Ovary (tissue), 7 donors: ENCODE measurements at regions not wholly inside any gene's neighbourhood (a gene's known extent, or its start where the extent isn't known, plus 50 kb on each side); places are given as distances from the start of the nearest gene placed in this dataset.

ENCODE experiments used
- DNase-seq, 5 donors: peaks; one replicate each; pipeline ENCODE4 v3.0.0-alpha.2; 2019 to 2020
- H3K27ac ChIP-seq, 2 donors: fragments of 200-600 bp; one replicate each; pipeline versions ENCODE4 v1.5.1 to v1.8.0; 2019 to 2022
- H3K27me3 ChIP-seq: fragments of 200-600 bp; one replicate; pipeline ENCODE4 v1.8.0; 2022
- H3K36me3 ChIP-seq: fragments of 200-600 bp; sonication (generic); one replicate; pipeline ENCODE4 v1.5.1; 2019
- H3K4me1 ChIP-seq: one replicate; pipeline ENCODE4 v1.8.1; 2013; ENCODE audit warnings: mild to moderate bottlenecking, moderate library complexity; ENCODE audit not compliant: insufficient read depth
- H3K4me3 ChIP-seq: fragments of 200-600 bp; sonication (generic); one replicate; pipeline ENCODE4 v1.5.1; 2017
- H3K9me3 ChIP-seq, 2 donors: fragments of 200-600 bp in 1 of 2; sonication (generic) in 1 of 2; one replicate each; pipeline versions ENCODE4 v1.5.1 to v1.8.1; 2013 to 2019; ENCODE audit warnings: mild to moderate bottlenecking in 1 of 2, moderate library complexity in 1 of 2
- CTCF ChIP-seq, 3 donors: fragments of 450-650 bp in 2 of 3; fragments of 200-600 bp in 1 of 3; IDR thresholded peaks; one replicate each; pipeline versions ENCODE4 v1.5.1 to v1.8.0; 2016 to 2022; ENCODE audit warnings: antibody characterized with exemption in 3 of 3, mild to moderate bottlenecking in 1 of 3
- EP300 ChIP-seq: sonication (generic); formaldehyde crosslinking; IDR thresholded peaks from one replicate; pipeline ENCODE4 v1.6.1; 2017; ENCODE audit warnings: antibody characterized with exemption
- POLR2A ChIP-seq: fragments of 450-650 bp; IDR thresholded peaks from one replicate; pipeline ENCODE4 v1.6.1; 2017; ENCODE audit warnings: antibody characterized with exemption, mild to moderate bottlenecking, moderate library complexity
- WGBS, 3 donors: extraction: QIAGEN DNeasy Blood & Tissue Kit in 1 of 3; methylation state at CpG; one replicate each; pipeline versions ENCODE4 v1.1.5 to v1.1.7; 2013 to 2017; 5-methylcytosine and 5-hydroxymethylcytosine counted together
- intact Hi-C, 4 donors: fragments of 100-400 bp; cut with DNase I; formaldehyde crosslinking; loops; one replicate each; pipeline versions ENCODE4 v1.11.0 to v1.15.1; 2022 to 2023
- donor health status: DM: no; HTN: no; CAD: no; lungs with moderate emphysema.
- donor health status: DM: no; HTN: no; CAD: no.
- donor health status: Bipolar disorder and iron deficiency.
- donor health status: DM: no; HTN: no; CAD: no.
- donor health status: DM: yes; HTN: yes; CAD: no.

- Histone ChIP-seq H3K9me3 (no peaks in the 10 kb centered on the region), H3K4me1 (peaks cover 15% of the 10 kb centered on the region), H3K4me3 (no peak overlapping the region), H3K36me3 (no peaks in the 10 kb centered on the region), H3K27ac (peak overlapping the region in 1 of 2 donors; percentile 74), H3K27me3 (no peaks in the 10 kb centered on the region)
- no peak for DNase-seq
- TF ChIP-seq CTCF (IDR thresholded peaks at IDR 0.05) (no peak), EP300 (no peak), POLR2A (no peak)
- 76 to 89% (median 87%) methylated on average over 4 of the region's 4 CpGs for WGBS, 3 donors
- intact Hi-C loops: loop anchor here in 2 of 4 donors (10.0 kb wide), 2 partner anchors 285 to 505 kb away; partner anchors contain the start of gene TRIB2 (in 2 of the 2)
These were observed 286.8 kb upstream of the TRIB2 start for GRCh38 chr2:12429779-12430406.

- TF ChIP-seq EP300 (no peak), CTCF (IDR thresholded peaks at IDR 0.05) (no peak), POLR2A (no peak)
- 73 to 81% (median 79%) methylated on average over 6 of the region's 6 CpGs for WGBS, 3 donors
- H3K36me3 ChIP-seq: no peaks in the 10 kb centered on the region
- no peaks in the 10 kb centered on the region for H3K9me3 ChIP-seq
- H3K4me1 ChIP-seq: peaks cover 15% of the 10 kb centered on the region
- no peak overlapping the region for H3K4me3 ChIP-seq
- no peaks in the 10 kb centered on the region for H3K27me3 ChIP-seq
- intact Hi-C loops: no loop called here
- peak overlapping the region in 1 of 2 donors; percentile 74 for H3K27ac ChIP-seq
- no peak for DNase-seq
These were observed 286.2 kb upstream of the TRIB2 start for GRCh38 chr2:12430407-12431133.

DNA sequence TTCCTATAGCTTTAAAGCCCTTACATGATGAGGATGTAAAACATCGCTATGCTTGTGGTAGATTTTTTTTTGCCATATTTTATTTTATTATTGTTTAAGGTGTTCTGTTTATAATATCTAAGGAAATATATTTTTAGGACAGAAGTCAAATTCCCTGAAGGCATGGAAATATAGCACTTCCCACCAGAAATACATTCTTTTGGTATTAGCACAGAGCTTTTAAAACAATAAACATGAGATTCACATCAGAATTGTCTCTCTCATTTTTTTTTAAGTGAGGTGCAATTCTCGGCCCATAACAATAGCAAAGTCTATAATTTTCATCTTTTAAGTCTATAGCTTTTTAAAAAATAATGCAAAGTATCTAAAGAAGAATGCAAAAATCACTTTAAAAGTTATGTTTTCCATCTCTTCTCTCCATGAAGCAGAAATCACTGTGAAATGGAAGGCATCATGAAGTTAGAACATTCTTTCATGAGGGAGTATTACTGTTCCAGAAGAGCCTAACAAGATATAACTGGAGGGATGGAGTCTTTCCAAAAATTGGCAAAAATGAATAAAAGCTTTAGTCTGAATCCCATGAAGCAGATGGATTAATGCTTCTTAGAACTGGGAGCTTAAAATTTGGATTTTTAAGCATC is 283.6 kb upstream of the TRIB2 start:
- H3K9me3 ChIP-seq: no peaks in the 10 kb centered on the region
- DNase-seq: no peak
- intact Hi-C loops: no loop called here
- no peak overlapping the region for H3K4me3 ChIP-seq
- peaks cover 5% of the 10 kb centered on the region for H3K4me1 ChIP-seq
- H3K36me3 ChIP-seq: no peaks in the 10 kb centered on the region
- TF ChIP-seq POLR2A (no peak), EP300 (no peak), CTCF (IDR thresholded peaks at IDR 0.05) (no peak)
- no peaks in the 10 kb centered on the region for H3K27me3 ChIP-seq
- no peak overlapping the region for H3K27ac ChIP-seq
- WGBS, 3 donors: 43 to 52% (median 49%) methylated on average over 2 of the region's 2 CpGs

GRCh38 chr2:12433626-12433990 is 283.1 kb upstream of the TRIB2 start:
- no peak for DNase-seq
- TF ChIP-seq EP300 (no peak), POLR2A (no peak), CTCF (IDR thresholded peaks at IDR 0.05) (no peak)
- intact Hi-C loops: no loop called here
- H3K4me3 ChIP-seq: no peak overlapping the region
- no peaks in the 10 kb centered on the region for H3K9me3 ChIP-seq
- H3K27ac ChIP-seq: no peak overlapping the region
- H3K27me3 ChIP-seq: no peaks in the 10 kb centered on the region
- WGBS, 3 donors: 93 to 97% (median 94%) methylated on average over 2 of the region's 2 CpGs
- peaks cover 3% of the 10 kb centered on the region for H3K4me1 ChIP-seq
- H3K36me3 ChIP-seq: no peaks in the 10 kb centered on the region
